Astrocyte (in vitro differentiated cells and primary cell): ENCODE measurements at regions not wholly inside any gene's neighbourhood (a gene's known extent, or its start where the extent isn't known, plus 50 kb on each side); places are given as distances from the start of the nearest gene placed in this dataset.

Source experiments
- EZH2 ChIP-seq: IDR thresholded peaks from 2 replicates; pipeline ENCODE4 v1.6.1; 2012; ENCODE audit warnings: mild to moderate bottlenecking, low read length, inconsistent platforms; ENCODE audit not compliant: insufficient read depth
- TF ChIP-seq, protein P1 (sequence below): IDR thresholded peaks from 2 replicates; pipeline ENCODE4 v1.5.1; 2011; ENCODE audit warnings: low read depth, mild to moderate bottlenecking, inconsistent platforms, low read length, moderate library complexity; ENCODE audit not compliant: insufficient read depth

DNA sequence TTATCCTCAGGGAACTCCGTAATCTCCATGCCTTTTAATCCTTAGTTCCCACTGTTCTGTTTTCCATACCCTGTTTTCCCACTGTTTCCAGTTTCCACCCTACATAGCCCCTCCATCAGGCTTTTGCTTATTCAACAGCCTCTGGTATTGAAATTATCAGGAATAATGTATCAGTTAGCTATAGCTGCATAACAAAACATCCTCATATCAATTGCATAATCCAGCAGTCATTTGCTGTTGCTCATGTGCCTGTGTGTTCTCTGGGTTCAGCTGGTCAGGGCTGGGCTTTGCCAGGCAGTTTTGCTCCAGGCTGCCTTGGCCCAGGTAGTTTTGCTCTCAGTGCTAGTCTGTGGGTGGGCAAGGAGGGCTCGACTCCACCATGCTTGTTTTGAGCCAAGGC is 94.3 kb upstream of the FOXA2 start:
- TF ChIP-seq, protein P1, sequence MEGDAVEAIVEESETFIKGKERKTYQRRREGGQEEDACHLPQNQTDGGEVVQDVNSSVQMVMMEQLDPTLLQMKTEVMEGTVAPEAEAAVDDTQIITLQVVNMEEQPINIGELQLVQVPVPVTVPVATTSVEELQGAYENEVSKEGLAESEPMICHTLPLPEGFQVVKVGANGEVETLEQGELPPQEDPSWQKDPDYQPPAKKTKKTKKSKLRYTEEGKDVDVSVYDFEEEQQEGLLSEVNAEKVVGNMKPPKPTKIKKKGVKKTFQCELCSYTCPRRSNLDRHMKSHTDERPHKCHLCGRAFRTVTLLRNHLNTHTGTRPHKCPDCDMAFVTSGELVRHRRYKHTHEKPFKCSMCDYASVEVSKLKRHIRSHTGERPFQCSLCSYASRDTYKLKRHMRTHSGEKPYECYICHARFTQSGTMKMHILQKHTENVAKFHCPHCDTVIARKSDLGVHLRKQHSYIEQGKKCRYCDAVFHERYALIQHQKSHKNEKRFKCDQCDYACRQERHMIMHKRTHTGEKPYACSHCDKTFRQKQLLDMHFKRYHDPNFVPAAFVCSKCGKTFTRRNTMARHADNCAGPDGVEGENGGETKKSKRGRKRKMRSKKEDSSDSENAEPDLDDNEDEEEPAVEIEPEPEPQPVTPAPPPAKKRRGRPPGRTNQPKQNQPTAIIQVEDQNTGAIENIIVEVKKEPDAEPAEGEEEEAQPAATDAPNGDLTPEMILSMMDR = no peak
- TF ChIP-seq EZH2 = no peak
